GM19023 (cell line): ENCODE measurements at regions not wholly inside any gene's neighbourhood (a gene's known extent, or its start where the extent isn't known, plus 50 kb on each side); places are given as distances from the start of the nearest gene placed in this dataset.
"Not testable (repeated sequence)": the region's sequence is repeated elsewhere in the genome, so short reads cannot be mapped to it uniquely, and the experiment has no call there.

Source experiments
- ATAC-seq: cut with Tn5 transposase; IDR thresholded peaks from one replicate; pipeline ENCODE4 v1.9.1; 2021; ENCODE audit warnings: mild to moderate bottlenecking, moderate library complexity; ENCODE audit not compliant: unreplicated experiment

DNA sequence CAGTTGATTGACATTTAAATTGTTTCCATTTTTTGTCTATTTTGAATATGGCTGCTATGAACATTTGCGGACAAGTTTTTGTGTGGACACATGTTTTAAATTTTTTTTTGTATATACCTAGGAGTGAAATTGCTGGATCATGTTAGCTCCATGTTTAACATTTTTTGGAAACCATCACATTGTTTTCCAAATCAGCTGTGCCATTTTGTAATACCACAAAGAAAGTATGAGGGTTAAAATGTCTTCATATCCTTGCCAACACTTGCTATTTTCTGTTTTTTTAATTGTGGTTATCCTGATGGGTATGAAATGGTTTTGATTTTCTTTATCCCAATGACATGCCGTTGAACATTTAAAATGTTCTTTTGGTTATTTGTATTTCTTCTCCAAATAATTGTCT, 52.1 kb downstream of the CARTPT start:
- no peak for ATAC-seq

DNA sequence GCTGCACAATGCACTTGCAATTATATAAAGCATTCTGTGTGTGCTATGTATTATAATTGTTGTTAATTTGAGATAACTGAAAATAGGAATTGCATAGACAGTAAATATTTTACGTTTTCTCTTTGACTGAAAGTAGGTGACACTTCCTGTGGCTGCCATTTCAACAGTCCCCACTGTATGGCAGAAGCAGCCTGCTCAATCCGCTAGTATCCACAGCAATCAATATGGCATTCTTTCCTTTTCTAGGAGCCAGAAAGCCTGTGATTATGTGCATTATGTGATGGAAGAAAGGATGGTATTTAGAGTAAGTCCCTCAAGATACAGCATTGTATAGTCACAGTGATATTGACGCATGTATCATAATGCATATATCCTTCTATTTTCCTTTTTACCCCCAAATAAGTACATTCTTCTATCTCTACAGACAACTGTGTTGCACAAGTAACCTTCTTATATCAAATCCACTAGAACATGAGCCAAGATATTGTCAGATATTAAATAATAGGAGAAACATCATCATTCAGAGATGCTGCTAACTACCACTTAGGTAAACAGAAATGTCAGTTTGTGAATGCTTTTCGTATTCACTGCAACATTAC, 59.7 kb downstream of the CARTPT start:
- ATAC-seq = no peak

DNA sequence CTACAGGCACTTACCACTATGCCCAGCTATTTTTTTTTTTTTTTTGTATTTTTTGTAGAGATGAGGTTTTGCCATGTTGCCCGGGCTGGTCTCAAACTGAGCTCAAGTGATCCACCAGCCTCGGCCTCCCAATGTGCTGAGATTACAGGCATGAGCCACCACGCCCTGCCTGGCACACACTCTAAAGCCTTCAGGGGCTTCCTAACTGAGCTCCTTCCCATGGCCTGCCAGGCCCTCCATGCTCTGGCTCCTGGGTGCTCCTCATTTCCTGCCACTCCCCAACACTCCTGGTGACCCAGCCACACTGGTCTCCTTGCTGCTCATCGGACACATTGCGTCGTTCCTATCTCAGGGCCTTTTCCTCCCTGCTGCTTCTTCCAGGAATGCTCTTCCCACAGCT, 61.5 kb downstream of the CARTPT start:
- no peak for ATAC-seq

GRCh38 chr5:71782393-71782770, 63.3 kb downstream of the CARTPT start:
- peak; percentile 36 for ATAC-seq

DNA sequence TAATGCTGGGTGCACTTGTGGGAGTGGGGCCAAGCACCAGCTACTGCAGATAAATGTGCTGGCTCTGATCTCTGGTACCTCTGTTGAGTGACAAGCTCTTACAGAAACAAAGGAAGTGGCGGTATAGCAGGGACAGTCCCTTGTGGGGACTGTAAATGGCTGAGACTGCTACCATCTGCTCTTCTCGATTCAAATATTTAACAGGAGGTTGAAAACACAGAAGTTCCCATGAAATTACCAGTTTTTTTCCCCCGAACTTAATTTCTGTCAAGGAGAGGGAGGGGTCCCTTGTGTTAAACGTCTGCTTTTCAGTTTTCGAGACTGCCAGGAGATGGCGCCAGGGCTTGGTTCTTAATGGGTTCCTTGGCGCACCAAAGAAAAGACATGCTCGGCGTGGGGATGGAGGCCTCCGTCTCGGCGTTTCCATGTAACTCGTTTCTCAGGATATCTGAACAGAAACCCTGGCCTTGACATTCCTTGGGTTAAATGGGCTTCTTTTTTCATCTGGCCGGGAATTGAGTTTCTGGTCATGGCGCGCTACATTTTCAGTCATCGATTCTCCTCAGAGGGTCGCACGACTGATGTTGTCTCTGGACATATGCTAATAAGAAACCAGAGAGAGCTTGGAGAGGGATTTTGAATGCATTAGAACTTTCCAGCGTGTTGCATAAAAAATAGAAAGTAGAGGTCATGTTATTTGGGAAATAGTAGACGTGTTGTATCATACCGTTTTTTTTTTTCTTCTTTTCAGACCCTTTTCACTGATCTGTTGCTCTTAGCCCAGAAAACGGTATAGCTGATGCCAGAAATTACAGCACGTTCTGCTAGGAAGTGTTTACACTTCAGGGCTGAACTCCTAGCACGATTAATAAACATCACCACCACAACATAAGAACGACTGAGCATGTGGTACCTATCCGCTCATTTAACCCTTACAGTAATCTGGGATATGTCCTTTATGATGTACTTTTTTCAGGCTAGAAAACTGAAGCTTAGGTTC, 64.0 kb downstream of the CARTPT start:
- peak; percentile 95 for ATAC-seq

- ATAC-seq = no peak
These were observed 64.8 kb downstream of the CARTPT start for GRCh38 chr5:71783891-71784290.

DNA sequence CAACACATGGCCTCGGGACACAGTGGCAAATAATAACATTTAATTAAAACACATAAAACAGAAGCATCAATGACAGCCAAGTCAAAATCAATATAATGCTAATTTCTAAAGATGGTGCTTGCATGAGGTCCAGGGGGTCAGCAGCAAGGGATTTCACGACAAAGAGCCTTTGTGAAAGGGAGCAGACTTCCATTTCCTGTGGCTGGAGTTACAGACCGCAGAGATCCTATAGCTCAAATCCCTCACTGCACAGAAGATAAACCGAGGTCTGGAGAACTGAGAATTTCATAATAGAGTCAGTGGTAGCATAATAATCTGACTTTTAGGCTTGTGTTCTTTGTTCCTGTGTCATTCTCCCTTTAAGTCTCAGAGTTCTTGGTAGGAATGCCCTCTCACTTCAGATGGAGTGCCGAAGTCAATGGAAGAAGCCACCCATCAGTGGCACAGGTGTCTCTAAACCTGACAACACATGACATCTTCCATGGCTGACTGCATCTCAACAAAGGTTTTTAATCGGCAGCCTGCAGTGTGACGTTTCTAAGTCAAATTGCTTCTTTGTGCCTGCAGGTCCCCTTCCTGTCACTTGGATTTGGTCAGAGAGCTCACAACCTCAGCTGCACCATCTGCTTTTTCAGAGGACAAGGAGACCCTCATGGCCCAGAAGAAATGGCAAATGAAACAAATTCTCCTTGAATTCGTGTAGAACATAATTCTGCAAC, 67.4 kb downstream of the CARTPT start:
- ATAC-seq = no peak

GRCh38 chr5:71788794-71789193, 69.7 kb downstream of the CARTPT start:
- no peak for ATAC-seq

- ATAC-seq = no peak
These were observed 70.7 kb downstream of the CARTPT start for GRCh38 chr5:71789746-71790145.

DNA sequence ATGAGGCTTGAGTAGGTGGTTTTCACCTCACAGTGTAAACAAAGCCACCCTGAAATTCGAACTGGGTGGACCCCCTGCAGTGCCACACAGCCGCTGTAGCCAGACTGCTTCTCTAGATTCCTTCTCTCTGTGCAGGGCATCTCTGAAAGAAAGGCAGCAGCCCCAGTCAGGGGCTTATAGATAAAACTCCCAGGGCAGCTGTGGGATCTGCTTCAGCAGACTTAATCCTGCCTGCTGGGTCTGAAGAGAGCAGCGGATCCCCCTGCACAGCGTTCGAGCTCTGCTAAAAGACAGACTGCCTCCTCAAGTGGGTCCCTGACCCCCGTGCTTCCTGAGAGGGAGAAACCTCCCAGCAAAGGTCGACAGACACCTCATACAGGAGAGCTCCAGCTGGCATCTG, 71.4 kb downstream of the CARTPT start:
- ATAC-seq = no peak

GRCh38 chr5:71792041-71792440, 73.0 kb downstream of the CARTPT start:
- not testable (repeated sequence) for ATAC-seq

GRCh38 chr5:71794061-71794695, 75.1 kb downstream of the CARTPT start:
- ATAC-seq = no peak

GRCh38 chr5:71802673-71803072, 83.6 kb downstream of the CARTPT start:
- no peak for ATAC-seq

DNA sequence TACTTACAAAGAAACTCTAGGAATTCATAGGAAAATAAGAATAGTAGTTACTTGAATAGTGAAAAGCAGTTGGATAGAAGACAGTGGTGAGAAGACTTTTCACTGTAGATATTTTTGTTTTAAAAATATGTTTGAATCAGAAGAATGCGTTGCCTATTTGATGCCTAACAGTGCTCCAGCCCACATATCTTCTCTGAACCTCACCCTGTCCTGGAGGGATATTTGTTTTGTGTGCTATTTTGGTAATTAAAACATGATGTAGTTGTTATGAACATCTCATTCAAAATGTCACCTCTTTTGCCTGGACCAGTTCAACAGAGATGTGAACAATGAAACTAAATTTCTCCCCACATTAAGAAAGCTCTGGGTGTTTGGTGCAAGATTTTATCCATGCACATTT, 87.6 kb downstream of the CARTPT start:
- no peak for ATAC-seq

DNA sequence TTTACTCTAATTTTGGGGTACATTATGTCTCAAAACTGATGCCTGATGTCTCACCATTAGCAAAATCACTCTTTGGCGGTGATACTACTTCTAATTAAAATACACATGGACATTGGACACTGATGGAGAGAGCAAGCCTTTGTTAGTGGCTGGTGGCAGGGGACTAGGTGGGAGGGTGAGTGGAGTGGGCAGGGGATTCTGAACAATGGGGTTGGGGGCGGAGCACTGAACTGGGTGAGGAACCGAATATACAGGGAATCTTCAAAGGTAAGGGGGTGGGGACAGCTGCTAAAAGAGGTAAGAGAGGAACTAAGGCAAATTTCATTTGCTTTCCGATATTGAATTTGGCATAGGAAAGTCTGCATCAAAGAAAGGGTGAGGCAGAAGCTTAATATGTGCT, 88.8 kb downstream of the CARTPT start:
- ATAC-seq = no peak

GRCh38 chr5:71809446-71809845, 90.4 kb downstream of the CARTPT start:
- ATAC-seq = no peak

- ATAC-seq = no peak
These were observed 90.9 kb downstream of the CARTPT start for GRCh38 chr5:71810023-71810422.

GRCh38 chr5:71810471-71811195, 91.6 kb downstream of the CARTPT start:
- no peak for ATAC-seq

GRCh38 chr5:71811779-71812178, 92.7 kb downstream of the CARTPT start:
- ATAC-seq = no peak

- ATAC-seq = no peak
These were observed 97.2 kb downstream of the CARTPT start for GRCh38 chr5:71816307-71816706.

GRCh38 chr5:71817891-71818290, 98.8 kb downstream of the CARTPT start:
- ATAC-seq = no peak
